MM.1S (cell line): ENCODE measurements at regions not wholly inside any gene's neighbourhood (a gene's known extent, or its start where the extent isn't known, plus 50 kb on each side); places are given as distances from the start of the nearest gene placed in this dataset.

Source experiments
- DNase-seq: peaks from one replicate; pipeline ENCODE4 v3.0.0-alpha.2; 2015
- H2AFZ ChIP-seq: fragments of 300-600 bp; sonication (generic); 2 replicates; pipeline ENCODE4 v1.6.0; 2016; ENCODE audit warnings: antibody characterized with exemption, low read length
- H3F3A ChIP-seq: fragments of 300-600 bp; sonication (generic); 2 replicates; pipeline ENCODE4 v1.6.1; 2016; ENCODE audit warnings: mild to moderate bottlenecking, antibody characterized with exemption, low read length, moderate library complexity, mixed read lengths; ENCODE audit not compliant: insufficient read depth
- H3K27ac ChIP-seq: fragments of 300-600 bp; sonication (generic); 2 replicates; pipeline ENCODE4 v1.5.1; 2016; ENCODE audit warnings: mild to moderate bottlenecking, low read length
- H3K27me3 ChIP-seq: fragments of 300-600 bp; sonication (generic); replicated peaks from 2 replicates; pipeline ENCODE4 v1.6.0; 2016; ENCODE audit warnings: low read length; ENCODE audit not compliant: insufficient read depth
- H3K36me3 ChIP-seq: fragments of 300-600 bp; sonication (generic); replicated peaks from 2 replicates; pipeline ENCODE4 v1.6.1; 2016; ENCODE audit warnings: mild to moderate bottlenecking, low read length, mixed read lengths; ENCODE audit not compliant: insufficient read depth
- H3K4me1 ChIP-seq: fragments of 300-600 bp; sonication (generic); 2 replicates; pipeline ENCODE4 v1.6.1; 2016; ENCODE audit warnings: low read length, mixed read lengths
- H3K4me2 ChIP-seq: fragments of 300-600 bp; sonication (generic); 2 replicates; pipeline ENCODE4 v1.6.0; 2016; ENCODE audit warnings: low read depth, low read length
- H3K4me3 ChIP-seq: fragments of 300-600 bp; sonication (generic); 2 replicates; pipeline ENCODE4 v1.5.1; 2016; ENCODE audit warnings: low read length, mixed read lengths
- H3K79me2 ChIP-seq: fragments of 300-600 bp; sonication (generic); 2 replicates; pipeline ENCODE4 v1.6.1; 2016; ENCODE audit warnings: mixed run types, low read length, mixed read lengths
- H3K9ac ChIP-seq: fragments of 300-600 bp; sonication (generic); 2 replicates; pipeline ENCODE4 v1.6.1; 2016; ENCODE audit warnings: low read length, mixed read lengths
- H3K9me2 ChIP-seq: fragments of 300-600 bp; sonication (generic); replicated peaks from 2 replicates; pipeline ENCODE4 v1.6.1; 2016; ENCODE audit warnings: mild to moderate bottlenecking, low read length, mixed read lengths; ENCODE audit not compliant: insufficient read depth
- H3K9me3 ChIP-seq: fragments of 300-600 bp; sonication (generic); replicated peaks from 2 replicates; pipeline ENCODE4 v1.6.1; 2016; ENCODE audit warnings: mild to moderate bottlenecking, low read length, mixed read lengths; ENCODE audit not compliant: insufficient read depth
- H4K20me1 ChIP-seq: fragments of 300-600 bp; sonication (generic); 2 replicates; pipeline ENCODE4 v1.6.1; 2016; ENCODE audit warnings: mild to moderate bottlenecking, low read length, moderate library complexity, mixed read lengths; ENCODE audit not compliant: insufficient read depth
- CTCF ChIP-seq: fragments of 300-600 bp; sonication (generic); IDR thresholded peaks from 2 replicates; pipeline ENCODE4 v1.5.1; 2016; ENCODE audit warnings: antibody characterized with exemption, low read length, mixed read lengths
- EZH2 ChIP-seq: fragments of 300-600 bp; sonication (generic); optimal IDR thresholded peaks from 2 replicates; pipeline ENCODE3; 2017; ENCODE audit warnings: low read depth, mild to moderate bottlenecking, antibody characterized with exemption, low read length, mixed read lengths
- EZH2phosphoT487 ChIP-seq: fragments of 300-600 bp; sonication (generic); IDR thresholded peaks from 2 replicates; pipeline ENCODE4 v1.6.1; 2018; ENCODE audit warnings: antibody characterized with exemption, low read length

GRCh38 chr3:487614-488013 is 291.1 kb downstream of the CHL1 start:
- 0 out of 2 replicates have a peak, but pooled peaks cover 2% of the 10 kb centered on the region for H3K4me1 ChIP-seq
- H3K27ac ChIP-seq, result no peak overlapping the region
- TF ChIP-seq EZH2, result no peak
- no peak for TF ChIP-seq EZH2phosphoT487
- no peak for TF ChIP-seq CTCF
- H3K27me3 ChIP-seq, result no peaks in the 10 kb centered on the region
- no peak overlapping the region for H3K4me2 ChIP-seq
- H3K4me3 ChIP-seq, result no peak overlapping the region
- H3K9ac ChIP-seq, result no peak overlapping the region
- H3F3A ChIP-seq, result no peaks in the 10 kb centered on the region
- H3K79me2 ChIP-seq, result no peaks in the 10 kb centered on the region
- no peak overlapping the region for H2AFZ ChIP-seq
- DNase-seq, result no peak
- H3K9me2 ChIP-seq, result no peaks in the 10 kb centered on the region
- H4K20me1 ChIP-seq, result no peaks in the 10 kb centered on the region
- no peaks in the 10 kb centered on the region for H3K36me3 ChIP-seq
- no peaks in the 10 kb centered on the region for H3K9me3 ChIP-seq

- Histone ChIP-seq H3K27me3 (no peaks in the 10 kb centered on the region), H4K20me1 (no peaks in the 10 kb centered on the region), H3F3A (no peaks in the 10 kb centered on the region), H3K79me2 (no peaks in the 10 kb centered on the region), H3K9me2 (no peaks in the 10 kb centered on the region), H3K36me3 (no peaks in the 10 kb centered on the region), H3K4me2 (peak overlapping the region; percentile 63), H2AFZ (0 out of 2 replicates have a peak overlapping the region, but pooled peaks have one; percentile 56), H3K4me3 (peak overlapping the region; percentile 39; the same call in 1 of the 2 replicates), H3K9ac (peak overlapping the region; percentile 12; the same call in 1 of the 2 replicates), H3K9me3 (no peaks in the 10 kb centered on the region), H3K27ac (no peak overlapping the region; the same call in 1 of the 2 replicates), H3K4me1 (0 out of 2 replicates have a peak, but pooled peaks cover 2% of the 10 kb centered on the region)
- peak; percentile 36 for DNase-seq
- TF ChIP-seq EZH2 (no peak), EZH2phosphoT487 (no peak), CTCF (no peak)
Observed at GRCh38 chr3:492586-493316, 296.2 kb downstream of the CHL1 start.

- H3K79me2 ChIP-seq, result no peaks in the 10 kb centered on the region
- H3K27ac ChIP-seq, result no peak overlapping the region
- no peak overlapping the region for H3K9ac ChIP-seq
- DNase-seq, result no peak
- no peak overlapping the region for H3K4me3 ChIP-seq
- TF ChIP-seq EZH2 (no peak), EZH2phosphoT487 (no peak), CTCF (no peak)
- H3K36me3 ChIP-seq, result no peaks in the 10 kb centered on the region
- no peaks in the 10 kb centered on the region for H3K27me3 ChIP-seq
- H3K9me3 ChIP-seq, result no peaks in the 10 kb centered on the region
- H2AFZ ChIP-seq, result no peak overlapping the region
- H3K9me2 ChIP-seq, result no peaks in the 10 kb centered on the region
- 0 out of 2 replicates have a peak, but pooled peaks cover 2% of the 10 kb centered on the region for H3K4me1 ChIP-seq
- no peaks in the 10 kb centered on the region for H4K20me1 ChIP-seq
- no peak overlapping the region for H3K4me2 ChIP-seq
- H3F3A ChIP-seq, result no peaks in the 10 kb centered on the region
Observed at GRCh38 chr3:494190-494589, 297.6 kb downstream of the CHL1 start.
